Activated CD4-positive, alpha-beta T cell treated with anti-CD3 and anti-CD28 coated beads, Interleukin-10, Interleukin-2, amounts not matched to agents 100 ng/mL and 50 ng/mL, durations not matched to agents 16 hours and 8 hours (primary cell): ENCODE measurements at regions not wholly inside any gene's neighbourhood (a gene's known extent, or its start where the extent isn't known, plus 50 kb on each side); places are given as distances from the start of the nearest gene placed in this dataset.

Experiments used
- DNase-seq: peaks from one replicate; pipeline ENCODE4 v3.0.0-alpha.2; 2020

DNA sequence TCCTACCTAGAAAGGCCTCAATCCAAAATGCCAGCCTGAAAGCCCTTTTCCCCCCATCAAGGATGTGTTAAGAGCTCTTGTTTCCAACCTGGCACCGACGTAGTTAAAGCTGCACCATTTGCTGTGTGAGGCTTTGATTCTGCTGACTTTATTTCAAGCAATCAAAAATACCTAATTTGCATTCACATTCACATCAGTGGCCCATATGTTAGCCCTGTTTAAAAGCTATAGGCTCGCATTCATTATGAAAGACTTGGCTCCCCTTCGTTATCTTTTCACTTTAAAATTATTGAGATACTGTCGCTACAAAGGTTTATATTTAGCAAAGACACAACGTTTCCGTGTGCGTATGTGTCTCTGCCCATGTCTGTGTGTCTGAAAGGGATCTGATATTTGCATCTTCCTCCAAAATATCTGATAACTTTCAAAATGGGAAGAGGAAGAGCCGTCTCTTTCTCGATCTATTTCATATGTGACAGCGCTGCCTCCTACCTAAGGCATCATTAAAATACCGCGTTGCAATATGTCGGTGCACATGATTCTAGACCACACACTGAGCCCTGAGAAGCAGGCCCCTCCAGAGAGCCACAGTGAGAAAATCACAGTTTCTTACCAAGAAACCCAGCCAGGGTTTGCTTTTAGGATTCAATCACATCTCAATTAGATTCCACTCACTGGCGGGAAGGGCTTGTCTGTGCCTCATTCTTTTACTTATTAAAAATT lies 57.1 kb upstream of the ITPRID1 start:
- no peak for DNase-seq

DNA sequence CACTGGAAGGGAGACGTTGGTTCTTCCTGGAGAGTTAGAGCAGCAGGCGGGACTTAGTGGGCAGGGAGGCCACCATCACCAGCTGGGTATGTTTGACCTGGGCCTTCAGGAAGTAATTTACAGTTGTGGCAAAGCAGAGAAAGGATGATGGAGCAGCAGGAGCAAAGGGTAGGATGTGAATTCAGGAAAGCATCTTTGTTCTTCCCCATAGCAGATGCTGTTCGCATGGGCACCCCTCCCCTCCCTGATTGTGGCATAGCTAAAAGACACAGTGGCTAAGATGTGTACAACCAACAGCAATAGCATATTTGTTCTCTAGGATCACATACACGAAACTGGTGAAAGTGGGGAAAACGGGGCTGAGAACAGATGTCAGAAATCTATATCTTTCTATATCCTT lies 56.3 kb upstream of the ITPRID1 start:
- no peak for DNase-seq

DNA sequence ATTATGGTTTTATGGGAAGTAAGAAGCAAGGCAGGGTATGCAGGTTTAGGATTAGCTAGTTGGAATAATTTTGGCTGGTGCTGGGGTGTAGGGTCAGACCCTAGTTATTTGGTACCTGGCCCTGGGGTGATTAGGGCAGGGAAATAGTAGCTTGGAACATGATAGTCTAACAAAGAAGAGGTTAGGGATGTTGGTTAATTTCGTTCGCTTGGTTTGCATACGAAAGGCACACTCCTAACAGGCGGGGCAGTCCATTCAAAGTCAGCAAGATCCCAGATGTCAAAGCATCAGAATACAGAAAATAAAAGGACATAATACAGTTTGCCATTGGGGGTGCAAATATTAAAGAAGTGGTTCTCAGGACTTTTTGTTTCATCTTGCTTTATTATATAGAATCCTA lies 55.7 kb upstream of the ITPRID1 start:
- no peak for DNase-seq

DNA sequence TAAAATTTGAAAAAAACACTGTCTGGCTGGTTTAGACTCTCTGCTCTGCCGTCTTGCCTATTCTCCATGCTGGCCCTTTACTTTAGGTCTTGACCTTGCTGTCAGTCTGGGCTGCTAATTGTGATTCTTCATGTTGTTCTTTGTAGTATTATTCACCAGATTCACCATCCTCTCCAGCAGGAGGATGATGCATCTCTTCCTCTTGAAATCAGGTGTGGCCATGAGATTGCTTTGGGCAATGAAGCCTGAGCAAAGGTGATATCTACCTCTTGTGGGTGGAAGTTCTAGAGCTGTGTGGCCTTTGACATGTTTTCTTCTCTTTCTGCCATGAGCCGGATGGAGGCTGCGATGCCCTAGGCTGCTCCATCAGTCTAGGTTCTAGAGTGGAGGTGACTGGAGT lies 51.3 kb upstream of the ITPRID1 start:
- no peak for DNase-seq
